ENCODE measurements at regions not wholly inside any gene's neighbourhood (a gene's known extent, or its start where the extent isn't known, plus 50 kb on each side); places are given as distances from the start of the nearest gene placed in this dataset.

DNA sequence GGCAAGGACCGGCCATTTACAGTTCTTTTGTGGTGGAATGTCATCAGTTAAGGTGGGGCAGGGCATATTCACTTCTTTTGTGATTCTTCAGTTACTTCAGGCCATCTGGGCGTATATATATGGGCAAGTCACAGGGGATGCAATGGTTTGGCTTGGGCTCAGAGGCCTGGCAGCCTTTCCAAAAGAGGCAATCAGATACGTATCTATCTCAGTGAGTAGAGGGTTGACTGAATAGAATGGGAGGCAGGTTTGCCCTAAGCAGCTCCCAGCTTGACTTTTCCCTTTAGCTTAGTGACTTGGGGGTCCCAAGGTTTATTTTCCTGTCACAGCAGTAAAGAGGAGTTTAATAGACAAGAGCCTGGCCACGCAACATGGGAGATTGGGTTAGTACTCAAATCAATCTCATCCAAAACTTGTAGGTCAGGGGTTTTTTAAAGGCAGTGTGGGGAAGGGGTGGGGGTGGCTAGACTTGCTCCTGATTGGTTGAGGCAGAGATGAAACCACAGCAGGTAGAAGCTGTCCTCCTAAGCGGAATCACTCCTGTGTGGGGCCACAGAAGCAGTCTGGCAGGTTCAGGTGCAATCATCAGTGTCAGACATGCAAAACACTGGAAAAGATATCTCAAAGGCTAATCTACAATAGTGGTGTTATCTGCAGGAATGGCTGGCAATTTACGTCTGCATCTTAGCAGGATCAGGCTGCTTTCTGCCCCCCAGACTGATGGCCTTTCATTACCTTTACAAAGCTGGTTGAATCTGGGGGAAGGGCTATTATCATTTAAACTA, 112.9 kb downstream of the TLR5 start:
- TF ChIP-seq, protein P1, sequence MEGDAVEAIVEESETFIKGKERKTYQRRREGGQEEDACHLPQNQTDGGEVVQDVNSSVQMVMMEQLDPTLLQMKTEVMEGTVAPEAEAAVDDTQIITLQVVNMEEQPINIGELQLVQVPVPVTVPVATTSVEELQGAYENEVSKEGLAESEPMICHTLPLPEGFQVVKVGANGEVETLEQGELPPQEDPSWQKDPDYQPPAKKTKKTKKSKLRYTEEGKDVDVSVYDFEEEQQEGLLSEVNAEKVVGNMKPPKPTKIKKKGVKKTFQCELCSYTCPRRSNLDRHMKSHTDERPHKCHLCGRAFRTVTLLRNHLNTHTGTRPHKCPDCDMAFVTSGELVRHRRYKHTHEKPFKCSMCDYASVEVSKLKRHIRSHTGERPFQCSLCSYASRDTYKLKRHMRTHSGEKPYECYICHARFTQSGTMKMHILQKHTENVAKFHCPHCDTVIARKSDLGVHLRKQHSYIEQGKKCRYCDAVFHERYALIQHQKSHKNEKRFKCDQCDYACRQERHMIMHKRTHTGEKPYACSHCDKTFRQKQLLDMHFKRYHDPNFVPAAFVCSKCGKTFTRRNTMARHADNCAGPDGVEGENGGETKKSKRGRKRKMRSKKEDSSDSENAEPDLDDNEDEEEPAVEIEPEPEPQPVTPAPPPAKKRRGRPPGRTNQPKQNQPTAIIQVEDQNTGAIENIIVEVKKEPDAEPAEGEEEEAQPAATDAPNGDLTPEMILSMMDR (conservative IDR thresholded peaks at IDR 0.05), result no peak
- no peak for TF ChIP-seq EZH2 (IDR thresholded peaks at IDR 0.05; ENCODE audit: low read depth)

Measured in PC-9 (cell line).